GM21723 (cell line): ENCODE measurements at regions not wholly inside any gene's neighbourhood (a gene's known extent, or its start where the extent isn't known, plus 50 kb on each side); places are given as distances from the start of the nearest gene placed in this dataset.
"Not testable (repeated sequence)": the region's sequence is repeated elsewhere in the genome, so short reads cannot be mapped to it uniquely, and the experiment has no call there.

ENCODE experiments used
- ATAC-seq: cut with Tn5 transposase; IDR thresholded peaks from one replicate; pipeline ENCODE4 v1.9.1; 2021; ENCODE audit warnings: mild to moderate bottlenecking, moderate library complexity; ENCODE audit not compliant: unreplicated experiment

DNA sequence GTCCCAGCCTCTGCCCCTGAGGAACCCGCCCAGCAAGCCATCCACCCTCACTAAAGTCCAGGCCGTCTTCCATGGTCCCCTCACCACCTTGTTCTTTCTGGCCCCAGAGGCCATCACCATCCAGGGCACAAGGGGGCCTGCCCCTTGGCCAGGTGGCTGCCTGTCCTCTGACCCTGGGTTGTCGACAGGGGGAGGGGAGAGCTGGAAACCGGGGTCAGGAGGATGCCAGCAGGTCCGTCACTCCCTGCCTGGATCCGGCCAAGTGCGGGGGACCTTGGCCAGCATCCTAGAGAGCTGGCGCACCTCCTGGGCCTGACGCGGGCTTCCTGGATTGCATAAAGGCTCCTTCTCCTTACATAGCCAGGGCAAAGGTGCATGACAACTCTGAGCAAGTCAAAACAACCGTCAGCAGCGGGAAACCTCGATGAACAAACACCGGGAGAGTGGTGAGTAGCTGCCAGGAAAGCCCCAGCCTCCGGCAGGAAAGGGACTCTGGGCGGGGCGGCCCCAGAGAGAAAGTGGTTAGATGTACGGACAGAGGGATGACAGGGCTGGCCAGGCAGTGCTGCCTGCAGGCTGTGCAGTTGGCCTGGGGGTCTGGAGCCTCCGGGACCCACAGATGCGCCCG, 4461.2 kb upstream of the TPTE start:
- ATAC-seq, result not testable (repeated sequence)

DNA sequence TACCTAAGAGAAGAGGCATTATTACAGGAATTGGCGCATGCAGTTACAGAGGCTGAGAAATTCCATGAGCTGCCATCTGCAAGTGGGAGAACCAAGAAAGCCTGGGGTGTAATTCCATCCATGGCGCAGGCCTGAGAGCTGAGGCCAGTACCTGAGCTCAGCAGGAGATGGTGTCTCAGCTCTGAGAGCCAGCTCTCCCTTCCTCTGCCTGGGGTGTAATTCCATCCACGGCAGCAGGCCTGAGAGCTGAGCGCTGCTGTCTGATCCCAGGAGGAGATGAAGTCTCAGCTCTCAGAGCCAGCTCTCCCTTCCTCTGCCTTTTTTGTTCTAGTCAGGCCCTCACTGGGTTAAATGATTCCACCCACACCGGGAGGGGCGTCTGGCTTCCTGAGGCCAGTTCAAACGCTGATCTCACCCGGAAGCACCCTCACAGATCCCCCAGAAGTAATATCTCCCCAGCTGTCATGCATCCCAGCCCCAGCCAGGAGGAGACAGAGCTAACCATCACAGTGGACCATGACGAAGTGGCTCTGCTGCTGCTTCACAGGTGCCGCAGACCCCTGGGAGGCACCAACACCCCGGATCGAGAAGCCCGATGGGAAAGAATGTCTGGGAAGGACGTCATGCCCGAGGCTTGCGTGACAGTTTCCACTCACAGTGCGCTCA, 4454.9 kb upstream of the TPTE start:
- ATAC-seq, result not testable (repeated sequence)

DNA sequence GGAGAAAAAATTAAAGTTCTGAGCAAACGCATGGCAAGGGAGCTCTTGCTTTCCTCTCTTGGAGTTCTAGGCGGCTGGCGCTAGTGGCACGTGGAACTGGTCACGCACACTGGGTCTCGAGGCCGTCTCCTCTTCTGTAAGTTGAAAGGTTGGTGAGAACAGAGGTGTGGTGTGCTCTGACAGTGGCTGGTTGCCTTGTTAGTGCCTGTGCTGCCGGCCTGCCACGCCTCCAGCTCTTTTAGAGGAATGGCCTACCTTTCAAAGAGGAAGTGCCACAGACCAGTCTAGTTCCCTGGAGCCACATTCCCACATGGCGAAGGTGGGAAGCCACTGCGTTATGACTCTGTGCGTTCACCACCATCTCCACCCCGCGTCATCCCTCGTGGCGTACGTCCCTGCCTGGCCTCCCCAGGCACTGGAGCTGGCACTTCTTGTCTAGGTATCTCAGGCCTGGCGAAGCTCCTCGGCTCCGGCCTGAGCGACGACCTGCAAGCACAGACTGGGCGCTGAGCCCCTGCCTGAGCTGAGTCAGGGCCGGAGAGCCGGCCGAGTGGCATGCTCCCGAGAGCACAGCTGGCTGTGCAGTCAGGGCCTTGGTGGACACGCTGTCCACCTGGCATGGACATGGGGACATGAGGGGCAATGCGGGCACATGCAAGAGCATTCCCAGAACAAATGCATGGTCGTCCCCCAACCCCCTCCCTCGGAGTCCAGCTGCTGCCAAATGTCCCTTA, 4453.1 kb upstream of the TPTE start:
- not testable (repeated sequence) for ATAC-seq

DNA sequence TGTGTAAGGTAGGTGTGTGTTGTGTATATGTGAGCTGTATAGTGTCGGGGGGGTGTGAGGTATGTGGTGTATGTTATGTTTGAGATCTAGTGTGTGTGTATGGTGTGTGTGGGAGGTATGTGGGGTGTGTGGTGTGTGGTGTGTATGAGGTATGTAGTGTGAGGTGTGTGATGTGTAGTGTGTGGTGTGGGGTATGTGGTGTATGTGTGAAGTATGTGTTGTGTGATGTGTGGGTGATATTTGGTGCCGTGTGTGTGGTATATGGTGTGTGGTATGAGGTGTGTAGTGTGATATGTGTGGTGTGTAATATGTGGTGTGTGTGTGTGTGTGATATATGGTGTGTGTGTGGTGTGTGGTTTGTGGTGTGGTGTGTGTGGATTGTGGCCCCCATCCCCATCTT, 4451.2 kb upstream of the TPTE start:
- ATAC-seq, result not testable (repeated sequence)

DNA sequence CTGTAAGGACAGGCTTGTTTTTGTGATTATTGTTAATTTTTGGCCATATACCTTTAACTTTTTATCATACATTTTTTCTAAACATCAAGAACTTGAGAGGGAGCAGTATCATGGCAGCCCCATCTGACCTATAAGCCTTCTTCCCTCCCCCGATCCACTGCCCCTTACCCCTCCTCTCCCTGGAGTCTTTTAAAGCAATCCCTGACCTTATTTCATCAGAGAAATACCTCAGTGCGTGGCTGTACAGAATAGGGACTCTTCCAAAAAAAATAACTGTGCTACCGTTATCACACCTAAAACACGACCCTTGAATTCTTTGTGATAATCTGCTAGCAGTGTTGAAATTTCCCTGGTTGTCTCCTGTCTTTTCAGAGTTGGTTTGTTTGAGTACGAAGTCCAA, 4448.7 kb upstream of the TPTE start:
- not testable (repeated sequence) for ATAC-seq

DNA sequence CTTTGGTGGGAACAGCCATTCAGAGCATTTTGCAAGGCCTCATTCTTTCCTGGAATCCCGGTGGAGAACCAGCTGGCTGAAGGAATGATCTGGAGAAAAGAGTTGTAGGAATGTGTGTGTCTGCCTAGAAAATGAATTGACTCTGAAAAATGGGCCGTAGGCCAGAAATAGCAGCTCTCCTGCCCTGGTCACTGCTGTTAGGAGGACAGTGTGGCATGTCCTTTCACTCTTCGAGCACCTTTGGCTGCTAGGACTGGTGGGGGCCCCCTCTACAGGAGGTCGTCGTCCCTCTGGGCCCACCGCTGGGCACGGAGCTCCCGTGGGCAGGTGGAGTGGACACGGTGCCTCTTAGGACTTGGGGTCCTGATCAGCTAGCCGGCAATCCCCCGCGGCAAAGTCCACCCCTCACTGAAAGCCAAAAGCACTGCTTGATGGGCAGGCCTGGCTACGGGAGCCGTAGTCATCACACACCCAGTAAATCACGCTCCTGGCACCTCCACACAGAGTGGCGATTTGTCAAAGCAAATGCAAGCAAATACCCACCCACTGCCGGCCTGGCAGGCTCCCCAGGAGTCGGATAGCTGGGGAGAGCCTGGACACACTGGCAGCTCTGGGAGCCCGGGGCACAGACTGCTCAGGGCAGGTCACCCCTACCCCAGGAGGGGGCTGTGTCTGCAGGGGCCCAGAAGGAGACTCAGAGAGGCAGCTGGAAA, 4447.2 kb upstream of the TPTE start:
- not testable (repeated sequence) for ATAC-seq

DNA sequence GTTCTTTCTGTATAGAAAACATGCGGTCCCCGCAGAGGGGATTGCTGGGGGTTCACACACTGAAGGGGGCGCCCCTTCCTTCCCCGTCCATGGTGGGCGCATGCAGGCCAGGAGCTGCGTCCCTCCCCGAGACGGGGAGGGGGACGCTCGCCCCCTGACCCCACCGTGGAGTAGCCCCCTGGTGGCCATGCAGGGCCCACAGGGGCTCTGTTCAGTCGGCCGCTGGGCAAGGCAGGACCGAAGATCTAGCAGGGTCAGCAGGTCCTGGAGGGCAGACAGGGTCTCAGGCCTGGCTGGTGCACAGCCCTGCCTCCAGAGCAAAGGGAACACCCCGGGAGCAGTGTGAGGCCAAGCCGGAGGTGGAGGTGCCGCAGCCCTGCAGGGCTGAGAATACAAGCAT, 4446.4 kb upstream of the TPTE start:
- not testable (repeated sequence) for ATAC-seq

DNA sequence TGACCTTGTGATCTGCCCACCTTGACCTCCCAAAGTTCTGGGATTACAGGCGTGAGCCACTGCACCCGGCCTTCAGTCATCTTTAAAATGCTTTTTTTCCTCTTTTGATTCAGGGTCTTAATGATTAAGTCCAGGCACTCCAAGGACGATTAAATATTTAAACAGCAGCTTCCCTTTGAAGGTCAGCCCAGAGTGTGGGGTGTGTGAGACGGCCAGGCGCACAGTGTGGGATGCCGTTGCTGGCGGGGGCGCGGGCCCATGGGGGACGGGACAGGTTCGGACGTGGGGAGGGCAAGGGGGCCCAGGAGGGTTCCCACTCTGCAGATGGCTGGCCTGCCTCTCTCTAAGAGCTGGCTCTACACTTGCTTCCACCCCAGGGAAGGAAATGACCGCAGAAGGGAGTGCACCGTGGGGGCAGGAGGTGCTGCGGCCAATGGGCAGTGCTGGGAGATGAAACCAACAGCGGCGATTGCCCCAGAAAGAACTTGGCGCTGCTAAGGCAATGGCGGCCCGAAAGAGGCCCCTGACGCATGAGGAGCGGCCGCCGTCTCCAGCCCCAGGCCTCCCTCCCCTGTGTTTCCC, 4445.7 kb upstream of the TPTE start:
- ATAC-seq, result not testable (repeated sequence)

DNA sequence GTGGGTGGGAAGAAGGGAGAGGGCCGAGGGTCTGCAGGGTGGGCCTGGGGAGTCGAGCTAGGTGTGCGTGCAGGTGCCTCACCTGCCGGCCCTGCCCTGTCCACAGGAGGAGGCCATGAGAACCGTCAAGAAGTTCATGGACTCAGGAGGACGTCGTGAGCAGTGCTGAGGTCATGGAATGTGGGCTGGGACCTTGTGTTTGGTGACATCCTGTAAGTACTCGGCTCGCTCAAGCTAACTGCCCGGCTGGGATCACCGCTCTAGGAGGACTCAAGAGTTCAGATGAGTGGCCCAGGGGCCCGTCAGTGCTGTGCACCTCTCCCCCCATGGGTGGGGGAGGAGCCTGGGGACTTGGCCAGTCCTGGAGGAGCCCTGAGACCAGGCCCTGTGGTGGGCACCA, 4444.0 kb upstream of the TPTE start:
- not testable (repeated sequence) for ATAC-seq

DNA sequence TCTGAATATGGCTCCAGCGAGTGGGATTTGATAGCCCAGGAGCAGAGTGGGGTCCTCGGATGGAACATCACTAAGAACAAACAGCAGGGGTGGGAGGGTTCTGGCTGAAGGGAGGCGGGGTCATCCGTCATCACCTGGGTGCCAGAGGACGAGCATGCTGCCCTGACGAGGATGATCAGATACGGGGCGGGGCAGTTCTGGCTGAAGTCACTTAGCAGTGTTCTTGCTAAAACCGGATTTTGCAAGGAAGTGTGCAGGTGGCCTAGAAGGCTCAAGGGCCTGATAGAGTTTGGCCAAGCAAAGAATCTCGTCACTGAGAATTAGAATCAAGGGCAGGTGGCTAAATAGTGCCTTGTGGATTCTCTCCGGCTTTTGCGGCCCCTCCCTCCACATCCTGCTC, 4442.5 kb upstream of the TPTE start:
- not testable (repeated sequence) for ATAC-seq

DNA sequence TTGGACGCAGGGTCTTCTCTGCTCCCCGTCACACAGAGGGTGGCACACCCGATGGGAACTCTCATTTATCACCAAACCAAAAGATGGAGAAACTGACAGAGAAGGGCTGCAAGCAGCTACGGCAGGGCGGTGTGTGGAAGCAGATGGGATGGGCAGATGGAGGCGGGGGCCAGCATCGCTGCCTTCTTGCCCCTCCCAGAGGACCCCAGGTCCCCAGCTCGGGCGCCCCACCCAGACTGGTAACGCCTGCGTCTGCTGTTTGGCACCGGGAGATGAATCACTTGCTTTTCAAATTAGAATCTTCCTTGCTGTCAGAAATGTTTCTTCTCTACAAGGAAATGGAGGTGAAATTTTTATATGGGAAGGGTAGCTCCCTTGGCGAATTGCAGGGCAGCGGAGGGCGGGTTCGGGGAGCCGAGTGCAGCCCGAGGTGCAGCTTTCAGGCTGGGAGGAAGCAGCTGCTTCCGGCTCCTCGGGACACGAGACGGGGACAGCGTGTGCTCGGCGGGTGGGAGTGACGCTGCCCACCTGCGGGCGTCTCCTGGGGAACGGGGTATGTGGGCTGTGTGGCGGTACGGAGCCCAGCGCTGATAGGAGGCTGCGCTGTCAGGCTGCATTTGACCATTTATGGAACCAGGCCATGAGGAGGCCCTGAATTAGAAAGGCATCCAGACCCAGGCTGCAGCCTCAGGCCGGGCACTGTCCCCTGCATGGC, 4440.3 kb upstream of the TPTE start:
- not testable (repeated sequence) for ATAC-seq

DNA sequence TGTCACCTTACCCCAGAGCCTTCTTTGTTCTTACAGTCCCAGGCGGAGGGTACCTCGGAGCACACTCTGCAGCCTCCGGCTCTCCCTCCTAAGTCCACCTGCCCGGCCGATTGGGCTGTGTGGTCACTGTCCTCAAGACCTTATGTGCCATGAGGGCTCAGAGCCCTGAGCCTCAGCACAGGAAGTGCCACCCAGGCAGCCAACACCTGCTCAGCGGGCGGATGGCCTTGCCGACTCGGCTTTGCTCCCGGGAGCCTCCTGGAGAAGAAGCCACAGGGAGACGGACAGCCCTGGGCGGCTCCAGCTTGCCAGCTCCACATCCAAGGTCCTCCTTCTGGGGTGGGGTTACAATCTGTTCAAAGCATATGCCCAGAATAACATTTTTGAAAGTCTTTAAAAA, 4439.2 kb upstream of the TPTE start:
- ATAC-seq, result not testable (repeated sequence)

DNA sequence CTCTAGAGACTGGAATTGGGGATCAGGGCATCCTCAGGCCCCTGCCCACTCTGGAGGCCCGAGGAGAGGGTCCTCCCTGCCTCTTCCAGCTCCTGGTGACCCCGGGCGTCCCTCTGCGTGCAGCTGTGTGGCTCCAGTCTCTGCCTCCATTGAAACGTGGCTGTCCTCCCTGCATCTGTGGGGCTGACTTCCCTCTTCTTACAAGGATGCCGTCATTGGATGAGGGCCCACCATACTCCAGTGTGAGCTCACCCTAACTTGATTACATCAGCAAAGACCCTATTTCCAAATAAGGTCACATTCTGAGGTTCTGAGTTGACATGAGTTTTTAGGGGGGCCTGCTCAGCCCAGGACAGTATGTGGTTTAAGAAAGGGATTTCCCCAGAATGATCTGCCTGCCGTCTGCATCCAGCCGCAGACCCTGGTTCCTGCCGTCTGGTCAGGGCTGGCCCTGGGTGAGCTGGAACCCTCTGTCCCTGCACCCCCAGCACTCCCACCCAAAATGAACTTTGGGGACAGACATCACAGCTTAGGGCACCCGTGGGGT, 4437.7 kb upstream of the TPTE start:
- not testable (repeated sequence) for ATAC-seq

DNA sequence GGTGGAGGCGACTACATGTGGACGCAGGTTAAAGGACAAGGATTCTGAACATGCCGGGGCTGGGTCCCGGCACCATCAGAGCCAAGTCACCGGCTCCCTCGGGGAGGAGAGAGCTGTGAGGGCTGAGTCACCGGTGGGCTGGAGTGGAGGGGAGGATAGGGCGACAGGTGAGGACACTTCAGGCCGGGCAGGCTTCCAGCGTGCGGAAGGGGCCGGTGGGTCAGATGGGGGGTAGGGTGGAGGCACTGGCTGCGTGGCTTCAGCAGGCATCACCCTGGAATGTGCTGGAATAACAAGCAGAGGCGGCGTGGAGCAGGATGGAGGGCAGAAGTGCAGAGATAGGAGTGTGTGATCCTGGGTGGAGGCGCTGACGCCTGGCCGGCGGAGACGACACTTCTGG, 4435.3 kb upstream of the TPTE start:
- ATAC-seq, result not testable (repeated sequence)

DNA sequence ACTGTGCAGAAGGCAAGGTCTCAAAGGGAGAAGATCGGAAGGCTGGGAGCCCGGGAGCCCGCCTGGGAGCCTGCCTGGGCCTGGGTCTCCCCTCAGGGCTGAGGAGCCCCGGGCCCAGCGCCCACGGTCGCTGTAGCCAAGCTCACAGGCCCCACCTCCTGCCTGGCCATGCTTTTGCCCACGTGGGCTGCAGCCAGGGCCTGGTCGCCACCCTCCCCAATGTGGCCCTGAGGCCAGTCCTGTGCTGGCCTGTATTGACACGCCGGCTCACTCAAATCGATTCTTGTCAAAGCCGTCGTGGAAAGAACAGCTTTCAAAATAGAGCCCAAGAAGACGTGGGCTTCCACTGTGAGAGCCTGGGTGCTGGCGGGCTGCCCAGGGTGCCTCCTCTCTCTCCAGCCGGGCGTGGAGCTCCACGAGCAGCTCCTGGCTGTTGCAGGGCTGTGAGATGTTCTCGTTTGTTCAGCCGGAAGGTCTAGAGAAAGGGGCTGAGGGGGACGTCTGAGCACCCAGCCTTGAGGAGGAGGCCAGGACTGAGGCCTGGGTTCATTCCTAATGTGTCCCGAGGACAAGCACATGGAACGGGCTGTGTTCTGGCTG, 4433.7 kb upstream of the TPTE start:
- not testable (repeated sequence) for ATAC-seq

DNA sequence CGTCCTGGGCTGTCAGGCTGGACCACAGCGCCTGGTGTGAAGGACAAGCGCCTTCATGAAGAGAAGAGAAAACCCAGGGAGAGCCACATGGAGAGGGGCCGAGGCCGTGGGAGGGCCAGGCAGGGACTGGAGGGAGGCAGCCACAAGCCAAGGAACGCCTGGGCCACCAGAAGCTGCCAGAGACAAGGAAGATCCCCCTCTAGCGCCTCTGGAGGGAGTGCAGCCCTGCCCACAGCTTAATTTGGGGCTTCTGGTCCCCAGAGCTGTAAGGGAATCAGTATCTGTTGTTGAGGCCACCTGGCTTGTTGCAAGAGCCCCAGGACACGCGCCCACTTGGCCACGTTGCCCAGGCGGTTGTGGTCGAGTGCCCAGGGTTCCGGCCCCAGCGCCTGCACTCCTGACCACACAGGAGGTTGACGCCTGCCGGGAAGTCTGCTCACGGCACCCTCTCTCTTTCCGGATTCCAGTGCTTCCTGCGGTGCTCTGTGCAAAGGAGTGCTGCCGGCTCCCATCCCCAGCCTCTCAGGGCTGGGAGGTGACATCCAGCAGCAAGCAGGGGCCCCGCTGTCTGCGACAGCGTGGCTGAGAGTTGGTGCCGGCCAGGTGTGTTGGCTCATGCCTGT, 4431.0 kb upstream of the TPTE start:
- not testable (repeated sequence) for ATAC-seq

DNA sequence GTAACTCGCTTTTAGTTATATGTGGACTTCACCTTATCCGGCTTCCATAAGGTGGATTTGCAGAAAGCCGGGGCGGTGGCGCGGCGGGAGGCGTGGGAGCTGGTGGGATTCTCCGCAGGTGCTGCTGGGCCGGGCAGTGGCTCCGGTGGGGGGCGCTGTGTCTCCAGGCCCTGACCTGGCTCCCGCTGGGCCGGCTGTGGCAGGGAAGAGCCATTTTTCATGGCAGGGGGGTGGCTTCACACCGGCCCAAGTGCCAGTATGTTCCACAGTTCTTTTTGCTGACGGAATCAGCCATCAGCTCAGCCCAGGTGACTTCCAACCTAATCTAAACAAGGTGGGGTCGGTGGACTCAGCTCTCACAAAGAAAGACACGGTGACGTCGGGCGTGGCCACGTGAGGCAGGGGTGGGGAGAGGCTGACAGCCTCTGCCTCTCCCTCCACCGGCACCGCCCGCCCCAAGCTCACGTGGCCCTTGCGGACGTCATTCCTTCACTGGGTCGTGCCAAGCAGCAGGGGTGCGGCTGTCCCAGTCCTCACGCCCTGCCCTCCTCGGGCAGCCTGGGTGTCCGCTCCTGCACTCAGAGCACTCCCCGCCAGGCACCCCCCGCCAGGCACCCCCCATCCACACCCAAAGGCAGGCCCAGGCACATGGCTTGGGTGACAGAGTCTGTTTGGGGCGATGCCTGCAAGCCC, 4429.9 kb upstream of the TPTE start:
- ATAC-seq, result not testable (repeated sequence)

DNA sequence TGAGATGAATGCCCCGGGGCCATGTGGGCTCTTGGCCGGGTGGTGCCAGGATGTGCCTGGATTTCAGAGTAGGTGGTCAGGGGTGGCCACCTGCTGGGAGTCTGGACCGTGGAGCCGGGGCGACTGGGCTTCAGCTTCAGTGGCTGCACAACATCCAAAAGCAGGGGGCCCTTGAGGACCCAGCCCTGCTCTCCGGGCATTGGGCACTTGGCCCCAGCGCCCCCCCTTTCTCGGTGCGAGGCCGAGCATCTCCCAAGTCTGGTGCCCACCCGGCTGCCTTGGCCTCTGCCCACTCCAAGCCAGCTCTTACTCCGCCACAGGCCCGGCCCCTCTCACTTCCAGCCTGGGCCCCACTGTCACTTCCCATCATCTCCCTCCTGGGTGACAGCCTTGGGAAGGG, 4429.0 kb upstream of the TPTE start:
- not testable (repeated sequence) for ATAC-seq

DNA sequence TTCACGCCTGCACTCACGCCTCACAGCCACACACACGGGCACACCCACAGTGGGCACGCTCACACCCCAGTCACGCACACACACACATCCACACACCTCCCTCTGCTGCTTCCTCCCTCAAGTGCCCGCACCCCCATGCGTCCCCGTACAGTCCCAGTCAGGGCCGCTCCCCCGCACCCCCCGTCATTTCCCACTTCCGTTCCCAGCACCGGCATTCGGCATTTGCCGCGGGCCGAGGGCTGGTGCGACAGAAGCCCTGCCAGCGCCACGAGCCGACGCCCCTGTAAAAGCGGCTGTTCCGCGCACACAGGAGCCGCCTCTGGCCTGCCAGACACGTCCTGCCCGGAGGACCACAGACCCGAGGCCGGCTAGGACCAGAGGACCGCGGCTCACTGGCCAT, 4428.0 kb upstream of the TPTE start:
- not testable (repeated sequence) for ATAC-seq
